H1 (cell line): ENCODE measurements at regions not wholly inside any gene's neighbourhood (a gene's known extent, or its start where the extent isn't known, plus 50 kb on each side); places are given as distances from the start of the nearest gene placed in this dataset.

Experiments
- CTCF ChIA-PET: fragments of 300-600 bp; sonication (Branson Sonifier 250); formaldehyde crosslinking; loops from one replicate; lab custom pipeline; 2021; ENCODE audit not compliant: partially characterized antibody; lab: Charles Lee
- POLR2A ChIA-PET: fragments of 300-600 bp; sonication (Branson Sonifier 250); formaldehyde crosslinking; loops from one replicate; lab custom pipeline; 2021; ENCODE audit warnings: inconsistent platforms; ENCODE audit not compliant: partially characterized antibody; lab: Charles Lee
- DNase-seq, 2 experiments: peaks; one replicate each; pipeline versions ENCODE4 v3.0.0 to v3.0.0-alpha.2; 2010 to 2022; ENCODE audit warnings: low spot score in 2 of 2, low read depth in 1 of 2, mixed read lengths in 1 of 2
- FAIRE-seq: peaks from 2 replicates; lab custom pipeline; 2011; peaks lifted over from hg19 to GRCh38; lab: Jason Lieb, UNC
- H2AFZ ChIP-seq: 2 replicates; pipeline ENCODE4 v1.8.1; 2012; ENCODE audit warnings: low read length, inconsistent platforms
- H2AK5ac ChIP-seq: 2 replicates; pipeline ENCODE4 v1.6.1; 2013; ENCODE audit warnings: low read depth, low read length
- H2BK120ac ChIP-seq: replicated peaks from 2 replicates; pipeline ENCODE3; 2013; ENCODE audit warnings: low read depth, low read length, inconsistent platforms
- H2BK12ac ChIP-seq: 2 replicates; pipeline ENCODE4 v1.6.1; 2013; ENCODE audit warnings: low read depth, low read length
- H2BK15ac ChIP-seq: 2 replicates; pipeline ENCODE4 v1.6.1; 2013; ENCODE audit warnings: low read length
- H2BK20ac ChIP-seq: 2 replicates; pipeline ENCODE4 v1.6.1; 2013; ENCODE audit warnings: low read length
- H2BK5ac ChIP-seq: 2 replicates; pipeline ENCODE4 v1.6.1; 2013; ENCODE audit warnings: low read depth, low read length
- H3K14ac ChIP-seq: 2 replicates; pipeline ENCODE4 v1.6.1; 2013; ENCODE audit warnings: inconsistent platforms; ENCODE audit not compliant: insufficient read length
- H3K18ac ChIP-seq: 2 replicates; pipeline ENCODE4 v1.6.1; 2013; ENCODE audit warnings: low read length; ENCODE audit errors: extremely low read depth
- H3K23ac ChIP-seq: 2 replicates; pipeline ENCODE4 v1.6.1; 2013; ENCODE audit warnings: inconsistent platforms; ENCODE audit not compliant: insufficient read length
- H3K23me2 ChIP-seq: 2 replicates; pipeline ENCODE4 v1.6.1; 2013; ENCODE audit warnings: low read depth, low read length
- H3K27ac ChIP-seq: 2 replicates; pipeline ENCODE4 v1.6.1; 2011; ENCODE audit warnings: low read depth, low read length, inconsistent platforms
- H3K27me3 ChIP-seq, 4 experiments: replicated peaks in 1 of 4; 1 replicate in 1 of 4; 2 replicates in 3 of 4; pipeline versions ENCODE4 v1.6.1 to v1.8.1; 2011 to 2013; ENCODE audit warnings: low read length in 3 of 4, mild to moderate bottlenecking in 3 of 4, inconsistent platforms in 2 of 4, mixed read lengths in 2 of 4, moderate library complexity in 1 of 4; ENCODE audit not compliant: control insufficient read depth in 3 of 4, insufficient read depth in 3 of 4; ENCODE audit errors: extremely low read depth in 1 of 4
- H3K36me3 ChIP-seq, 4 experiments: 2 replicates each; pipeline versions ENCODE4 v1.6.1 to v1.8.1; 2011 to 2013; ENCODE audit warnings: mild to moderate bottlenecking in 4 of 4, low read length in 3 of 4, moderate library complexity in 2 of 4, control low read depth in 1 of 4, inconsistent platforms in 1 of 4; ENCODE audit not compliant: insufficient read depth in 4 of 4, control insufficient read depth in 2 of 4
- H3K4ac ChIP-seq: replicated peaks from 2 replicates; pipeline ENCODE3; 2013; ENCODE audit warnings: low read length, low read depth, mixed read lengths, inconsistent platforms; ENCODE audit not compliant: insufficient read length
- H3K4me1 ChIP-seq, 4 experiments: replicated peaks in 1 of 4; 1 replicate in 1 of 4; 2 replicates in 3 of 4; pipeline versions ENCODE4 v1.6.1 to v1.8.1; 2011 to 2013; ENCODE audit warnings: low read length in 3 of 4, inconsistent platforms in 2 of 4, mixed read lengths in 1 of 4; ENCODE audit not compliant: insufficient read depth in 4 of 4, control insufficient read depth in 3 of 4
- H3K4me2 ChIP-seq, 2 experiments: 2 replicates each; pipeline versions ENCODE4 v1.6.1 to v1.8.1; 2011 to 2013; ENCODE audit warnings: low read depth in 2 of 2, low read length in 2 of 2, control low read depth in 1 of 2, inconsistent platforms in 1 of 2, mild to moderate bottlenecking in 1 of 2; ENCODE audit not compliant: insufficient read depth in 1 of 2
- H3K4me3 ChIP-seq, 4 experiments: fragments of 200-600, 300-600 bp in 1 of 4; sonication (generic), shearing (Covaris generic), sonication (Bioruptor Twin) in 1 of 4; 2 replicates each; pipeline versions ENCODE4 v1.5.1 to v1.8.1; 2011 to 2016; ENCODE audit warnings: low read length in 4 of 4, low read depth in 3 of 4, control low read depth in 2 of 4, inconsistent platforms in 2 of 4, mild to moderate bottlenecking in 2 of 4, mixed read lengths in 1 of 4, moderate library complexity in 1 of 4; ENCODE audit not compliant: insufficient read depth in 2 of 4; ENCODE audit errors: extremely low read depth in 1 of 4
- H3K56ac ChIP-seq: replicated peaks from 2 replicates; pipeline ENCODE3; 2013; ENCODE audit warnings: low read depth, mild to moderate bottlenecking, mixed read lengths, low read length, inconsistent platforms; ENCODE audit not compliant: insufficient read length
- H3K79me1 ChIP-seq: 2 replicates; pipeline ENCODE4 v1.6.1; 2013; ENCODE audit warnings: low read depth, low read length, control low read depth
- H3K79me2 ChIP-seq, 2 experiments: 2 replicates each; pipeline versions ENCODE4 v1.6.1 to v1.8.1; 2012 to 2013; ENCODE audit warnings: low read length in 2 of 2, mild to moderate bottlenecking in 2 of 2, inconsistent platforms in 1 of 2; ENCODE audit not compliant: insufficient read depth in 2 of 2, control insufficient read depth in 1 of 2
- H3K9ac ChIP-seq, 4 experiments: replicated peaks in 1 of 4; 1 replicate in 1 of 4; 2 replicates in 3 of 4; pipeline versions ENCODE4 v1.6.1 to v1.8.1; 2011 to 2013; ENCODE audit warnings: low read depth in 3 of 4, low read length in 3 of 4, control low read depth in 2 of 4, mild to moderate bottlenecking in 2 of 4, moderate library complexity in 2 of 4, inconsistent platforms in 1 of 4; ENCODE audit errors: extremely low read depth in 1 of 4
- H3K9me3 ChIP-seq, 2 experiments: 2 replicates each; pipeline versions ENCODE4 v1.6.1 to v1.8.1; 2012 to 2013; ENCODE audit warnings: mild to moderate bottlenecking in 2 of 2, moderate library complexity in 2 of 2, control low read depth in 1 of 2, inconsistent platforms in 1 of 2, low read depth in 1 of 2, low read length in 1 of 2, mixed read lengths in 1 of 2; ENCODE audit not compliant: insufficient read depth in 2 of 2
- H4K20me1 ChIP-seq, 2 experiments: replicated peaks in 1 of 2; 2 replicates each; pipeline versions ENCODE3 to v1.8.1; 2011 to 2013; ENCODE audit warnings: inconsistent platforms in 2 of 2, low read length in 2 of 2, mild to moderate bottlenecking in 1 of 2; ENCODE audit not compliant: insufficient read depth in 2 of 2, control insufficient read depth in 1 of 2
- H4K5ac ChIP-seq: 2 replicates; pipeline ENCODE4 v1.6.1; 2013; ENCODE audit warnings: low read length, low read depth, mixed read lengths, inconsistent platforms; ENCODE audit not compliant: insufficient read length
- H4K8ac ChIP-seq: 2 replicates; pipeline ENCODE4 v1.8.0; 2013; ENCODE audit warnings: mild to moderate bottlenecking, moderate library complexity, low read length, inconsistent platforms; ENCODE audit not compliant: insufficient read depth; ENCODE audit errors: extremely low read depth
- H4K91ac ChIP-seq: replicated peaks from 2 replicates; pipeline ENCODE3; 2013; ENCODE audit warnings: low read length, mixed read lengths, inconsistent platforms; ENCODE audit not compliant: insufficient read length
- JUN ChIP-seq: IDR thresholded peaks from 2 replicates; pipeline ENCODE4 v1.6.1; 2011; ENCODE audit warnings: low read depth, mild to moderate bottlenecking, improper control_type of control experiment, low read length
- RAD21 ChIP-seq, 2 experiments: IDR thresholded peaks in 1 of 2; conservative IDR thresholded peaks in 1 of 2; 2 replicates each; pipeline ENCODE4 v1.6.1; 2011; ENCODE audit warnings: low read depth in 2 of 2, low read length in 2 of 2, improper control_type of control experiment in 1 of 2, inconsistent platforms in 1 of 2, mild to moderate bottlenecking in 1 of 2, moderate library complexity in 1 of 2
- SIRT6 ChIP-seq: IDR thresholded peaks from one replicate; pipeline ENCODE4 v1.7.1; 2012; ENCODE audit warnings: low read length, inconsistent platforms
- WGBS, 2 experiments: shearing (Covaris generic) in 1 of 2; methylation state at CpG; one replicate each; pipeline versions ENCODE4 v1.1.6 to v1.1.7; 2013 to 2015; ENCODE audit warnings: low lambda C conversion rate in 2 of 2, mixed read lengths in 2 of 2, inconsistent platforms in 1 of 2, low coverage in 1 of 2, missing lambda C conversion rate in 1 of 2; ENCODE audit not compliant: insufficient replicate concordance in 2 of 2, insufficient coverage in 1 of 2, insufficient read length in 1 of 2; ENCODE audit errors: extremely low coverage in 1 of 2, missing lambda C conversion rate in 1 of 2; 5-methylcytosine and 5-hydroxymethylcytosine counted together

- Histone ChIP-seq H2BK12ac (no peak overlapping the region), H3K9me3 (no peaks in the 10 kb centered on the region), H4K20me1 (no peaks in the 10 kb centered on the region), H2BK120ac (no peak overlapping the region), H3K79me2 (no peaks in the 10 kb centered on the region), H3K4me2 (no peak overlapping the region), H3K56ac (no peak overlapping the region), H2AFZ (no peak overlapping the region), H3K18ac (no peak overlapping the region)
- 90% methylated on average over 2 of the region's 2 CpGs; no CpG with 5 or more reads in 1 of the 2 experiments for WGBS, 2 experiments
- no peak for FAIRE-seq
- TF ChIP-seq JUN (no peak), RAD21 (IDR thresholded peaks at IDR 0.05 in 1 of 2, conservative IDR thresholded peaks at IDR 0.05 in 1 of 2; ENCODE audit: low read depth in 2 of 2, low read length in 2 of 2) (no peak), SIRT6 (no peak)
- TF ChIP-seq, all 59 proteins: peak for 0
- no peak overlapping the region for H3K14ac ChIP-seq
- H2BK15ac ChIP-seq, result no peak overlapping the region
- no peak overlapping the region for H2AK5ac ChIP-seq
- DNase-seq, result no peak
- no peak overlapping the region for H3K23ac ChIP-seq
- H2BK20ac ChIP-seq, result no peak overlapping the region
- H4K8ac ChIP-seq, result no peak overlapping the region
- H4K5ac ChIP-seq, result no peak overlapping the region
- H3K27me3 ChIP-seq, result no peaks in the 10 kb centered on the region
- peaks cover 0 to 12% (median 3%) of the 10 kb centered on the region in 4 experiments; a peak in 3 of 8 replicates for H3K36me3 ChIP-seq
- no peaks in the 10 kb centered on the region; the same call in 1 of the 2 replicates for H3K23me2 ChIP-seq
- H3K27ac ChIP-seq, result no peak overlapping the region
- ChIA-PET CTCF (interaction anchor here (1.0 to 1.7 kb wide), 5 partner anchors 9 to 171 kb away, joined by 3 to 4 read pairs (median 3); no protein-coding TSS in a partner anchor), POLR2A (no interaction called here)
- no peak overlapping the region for H3K4me3 ChIP-seq
- H3K4ac ChIP-seq, result no peak overlapping the region
- no peaks in the 10 kb centered on the region for H3K4me1 ChIP-seq
- no peak overlapping the region for H4K91ac ChIP-seq
- 0 out of 2 replicates have a peak, but pooled peaks cover 3% of the 10 kb centered on the region for H3K79me1 ChIP-seq
- no peak overlapping the region for H3K9ac ChIP-seq
- no peak overlapping the region for H2BK5ac ChIP-seq
Measured at GRCh38 chr4:151573474-151573873, 164.5 kb downstream of the FHIP1A start.
